ENCODE measurements at regions not wholly inside any gene's neighbourhood (a gene's known extent, or its start where the extent isn't known, plus 50 kb on each side); places are given as distances from the start of the nearest gene placed in this dataset.

GRCh38 chr3:35537265-35537664, 102.1 kb upstream of the ARPP21 start:
- no peak overlapping the region for H3K27ac ChIP-seq (ENCODE audit: insufficient read depth, low read depth, low read length)
- H3K9ac ChIP-seq (replicated peaks; ENCODE audit: extremely low read depth, insufficient read depth, low read length): no peak overlapping the region
- CTCF ChIA-PET: no interaction called here
- H3K9me1 ChIP-seq (replicated peaks; ENCODE audit: control insufficient read depth, extremely low read depth, insufficient read depth, low read length): no peaks in the 10 kb centered on the region
- H3K36me3 ChIP-seq (ENCODE audit: control insufficient read depth in 2 of 2, extremely low read depth in 1 of 2, insufficient read depth in 2 of 2, low read length in 2 of 2): no peaks in the 10 kb centered on the region
- intact Hi-C loops (cut with micrococcal nuclease) (no loop called here), dilution Hi-C loops (cut with MboI; ENCODE audit: extremely low pct_ligation_motif_present, low sequenced_read_pairs) (no loop called here)
- no peaks in the 10 kb centered on the region for H3K27me3 ChIP-seq (ENCODE audit: control insufficient read depth in 2 of 2, insufficient read depth in 2 of 2, low read length in 2 of 2)
- H4K20me1 ChIP-seq (replicated peaks; ENCODE audit: control insufficient read depth, extremely low read depth, insufficient read depth, low read length): no peaks in the 10 kb centered on the region
- no peaks in the 10 kb centered on the region for H3K79me2 ChIP-seq (ENCODE audit: control insufficient read depth, insufficient read depth, low read length)
- no peak overlapping the region for H3K4me3 ChIP-seq (replicated peaks in 1 of 3; ENCODE audit: insufficient read depth in 1 of 3, low read depth in 1 of 3, low read length in 3 of 3)
- H3K9me3 ChIP-seq (replicated peaks; ENCODE audit: control insufficient read depth, insufficient read depth, low read length): no peaks in the 10 kb centered on the region
- no peak overlapping the region for H3K4me2 ChIP-seq (ENCODE audit: insufficient read depth, low read length)
- FAIRE-seq (no peak), DNase-seq (ENCODE audit: low read depth, low spot score) (no peak)
- H3K4me1 ChIP-seq (ENCODE audit: control insufficient read depth, extremely low read depth, insufficient read depth, low read length): no peaks in the 10 kb centered on the region
- no TSS peak for BruUV-seq (replicated peaks)
- no peak overlapping the region for H2AFZ ChIP-seq (ENCODE audit: low read depth, low read length)
- TF ChIP-seq GATA2 (IDR thresholded peaks at IDR 0.05; ENCODE audit: insufficient read depth, insufficient read length, low read depth, low read length) (no peak), MYC (IDR thresholded peaks at IDR 0.05; ENCODE audit: low read depth, low read length) (no peak), POLR2AphosphoS5 (IDR thresholded peaks at IDR 0.05; ENCODE audit: insufficient read depth, low read depth, low read length) (no peak), JUN (IDR thresholded peaks at IDR 0.05; ENCODE audit: borderline replicate concordance, insufficient read depth, insufficient read length, low read depth) (no peak), EZH2 (IDR thresholded peaks at IDR 0.05; ENCODE audit: borderline replicate concordance, low read depth, low read length, severe bottlenecking) (no peak), POLR2A (IDR thresholded peaks at IDR 0.05; ENCODE audit: low read depth, low read length) (no peak), FOS (IDR thresholded peaks at IDR 0.05; ENCODE audit: borderline replicate concordance, insufficient read depth, low read length) (no peak)
- TF ChIP-seq, protein P1, sequence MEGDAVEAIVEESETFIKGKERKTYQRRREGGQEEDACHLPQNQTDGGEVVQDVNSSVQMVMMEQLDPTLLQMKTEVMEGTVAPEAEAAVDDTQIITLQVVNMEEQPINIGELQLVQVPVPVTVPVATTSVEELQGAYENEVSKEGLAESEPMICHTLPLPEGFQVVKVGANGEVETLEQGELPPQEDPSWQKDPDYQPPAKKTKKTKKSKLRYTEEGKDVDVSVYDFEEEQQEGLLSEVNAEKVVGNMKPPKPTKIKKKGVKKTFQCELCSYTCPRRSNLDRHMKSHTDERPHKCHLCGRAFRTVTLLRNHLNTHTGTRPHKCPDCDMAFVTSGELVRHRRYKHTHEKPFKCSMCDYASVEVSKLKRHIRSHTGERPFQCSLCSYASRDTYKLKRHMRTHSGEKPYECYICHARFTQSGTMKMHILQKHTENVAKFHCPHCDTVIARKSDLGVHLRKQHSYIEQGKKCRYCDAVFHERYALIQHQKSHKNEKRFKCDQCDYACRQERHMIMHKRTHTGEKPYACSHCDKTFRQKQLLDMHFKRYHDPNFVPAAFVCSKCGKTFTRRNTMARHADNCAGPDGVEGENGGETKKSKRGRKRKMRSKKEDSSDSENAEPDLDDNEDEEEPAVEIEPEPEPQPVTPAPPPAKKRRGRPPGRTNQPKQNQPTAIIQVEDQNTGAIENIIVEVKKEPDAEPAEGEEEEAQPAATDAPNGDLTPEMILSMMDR (IDR thresholded peaks at IDR 0.05; ENCODE audit: extremely low read depth in 1 of 2, insufficient read depth in 1 of 2, low read depth in 1 of 2, low read length in 2 of 2): no peak
- TF ChIP-seq, protein P2, sequence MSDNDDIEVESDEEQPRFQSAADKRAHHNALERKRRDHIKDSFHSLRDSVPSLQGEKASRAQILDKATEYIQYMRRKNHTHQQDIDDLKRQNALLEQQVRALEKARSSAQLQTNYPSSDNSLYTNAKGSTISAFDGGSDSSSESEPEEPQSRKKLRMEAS (IDR thresholded peaks at IDR 0.05; ENCODE audit: insufficient read depth, insufficient read length): no peak
- POLR2A ChIA-PET: no interaction called here

Measured in endothelial cell of umbilical vein (primary cell).